ENCODE measurements at regions not wholly inside any gene's neighbourhood (a gene's known extent, or its start where the extent isn't known, plus 50 kb on each side); places are given as distances from the start of the nearest gene placed in this dataset.

DNA sequence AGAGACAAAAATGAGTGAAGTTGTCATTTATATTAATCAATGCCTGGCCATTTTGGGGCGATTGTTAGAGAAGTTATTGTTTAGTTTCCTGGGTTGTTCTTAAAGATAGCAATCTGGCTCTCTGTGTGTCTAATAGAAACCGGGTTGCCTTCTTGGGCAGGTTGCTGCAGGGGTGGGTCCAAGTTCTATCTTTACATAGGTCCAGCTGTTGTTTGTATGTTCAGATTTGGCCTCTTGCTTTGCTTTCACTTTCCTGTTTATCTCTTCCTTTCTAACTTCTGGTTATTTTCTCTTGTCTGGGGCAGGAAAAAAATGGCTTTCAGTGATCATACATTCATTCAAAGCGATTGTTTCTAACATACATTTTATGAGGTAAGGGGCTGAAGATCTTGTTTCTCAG is 128.4 kb upstream of the NOX3 start:
- Mint-ChIP-seq H3K9me3 (ENCODE audit: low read depth) (peaks cover 8% of the 10 kb centered on the region), H3K27me3 (ENCODE audit: low read depth) (peaks cover 7% of the 10 kb centered on the region), H3K4me1 (ENCODE audit: low read depth) (no peaks in the 10 kb centered on the region), H3K36me3 (ENCODE audit: low read depth) (no peaks in the 10 kb centered on the region), H3K27ac (ENCODE audit: unreplicated experiment) (no peak overlapping the region), H3K4me3 (ENCODE audit: unreplicated experiment) (no peak overlapping the region)
- DNase-seq (ENCODE audit: low spot score): no peak
- TF ChIP-seq, protein P1, sequence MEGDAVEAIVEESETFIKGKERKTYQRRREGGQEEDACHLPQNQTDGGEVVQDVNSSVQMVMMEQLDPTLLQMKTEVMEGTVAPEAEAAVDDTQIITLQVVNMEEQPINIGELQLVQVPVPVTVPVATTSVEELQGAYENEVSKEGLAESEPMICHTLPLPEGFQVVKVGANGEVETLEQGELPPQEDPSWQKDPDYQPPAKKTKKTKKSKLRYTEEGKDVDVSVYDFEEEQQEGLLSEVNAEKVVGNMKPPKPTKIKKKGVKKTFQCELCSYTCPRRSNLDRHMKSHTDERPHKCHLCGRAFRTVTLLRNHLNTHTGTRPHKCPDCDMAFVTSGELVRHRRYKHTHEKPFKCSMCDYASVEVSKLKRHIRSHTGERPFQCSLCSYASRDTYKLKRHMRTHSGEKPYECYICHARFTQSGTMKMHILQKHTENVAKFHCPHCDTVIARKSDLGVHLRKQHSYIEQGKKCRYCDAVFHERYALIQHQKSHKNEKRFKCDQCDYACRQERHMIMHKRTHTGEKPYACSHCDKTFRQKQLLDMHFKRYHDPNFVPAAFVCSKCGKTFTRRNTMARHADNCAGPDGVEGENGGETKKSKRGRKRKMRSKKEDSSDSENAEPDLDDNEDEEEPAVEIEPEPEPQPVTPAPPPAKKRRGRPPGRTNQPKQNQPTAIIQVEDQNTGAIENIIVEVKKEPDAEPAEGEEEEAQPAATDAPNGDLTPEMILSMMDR (IDR thresholded peaks at IDR 0.05): no peak

DNA sequence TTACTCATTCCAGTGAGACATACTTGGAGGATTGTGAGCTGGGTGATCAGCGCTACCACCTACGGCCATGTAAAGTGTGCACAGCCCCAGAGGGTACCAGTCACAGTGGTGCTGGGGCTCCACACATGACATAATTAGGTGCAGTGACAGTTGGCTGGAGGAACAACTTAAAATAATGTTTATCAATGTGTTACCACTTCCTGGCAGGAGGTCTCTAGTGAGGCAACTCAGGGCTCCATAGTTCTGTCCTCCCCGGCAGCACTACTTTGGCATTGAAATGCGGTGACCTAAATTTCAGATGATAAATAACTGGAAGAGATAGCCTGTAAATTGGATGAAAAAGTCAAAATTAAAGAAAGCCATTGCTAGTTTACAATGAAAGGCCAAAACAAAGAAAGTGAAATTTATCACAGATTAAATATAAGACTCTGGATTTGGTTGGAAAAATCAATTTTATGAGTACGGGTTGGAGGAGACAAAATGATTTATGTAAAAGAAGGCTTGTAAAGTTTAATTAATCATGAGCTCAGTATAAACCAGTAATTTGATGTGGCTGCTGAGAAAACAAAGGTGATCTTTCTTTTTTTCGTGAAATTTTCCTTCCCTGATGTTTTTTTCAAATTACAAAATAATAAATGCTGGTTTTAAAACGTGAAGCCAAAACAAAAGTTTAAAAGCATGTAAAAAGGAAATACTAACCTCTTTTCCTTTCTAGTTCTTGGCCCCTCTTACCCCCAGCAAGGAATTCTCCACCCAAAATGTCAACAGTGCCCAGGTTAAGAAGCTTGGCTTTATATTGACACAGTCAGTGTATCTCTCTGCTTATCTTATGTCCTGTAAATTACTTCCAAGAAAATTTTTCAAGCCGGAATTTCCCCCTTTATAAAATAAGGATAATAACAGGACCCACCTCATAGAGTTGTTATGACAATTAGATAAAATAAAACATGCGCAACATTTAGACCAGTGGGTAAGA is 126.7 kb upstream of the NOX3 start:
- Mint-ChIP-seq H3K9me3 (ENCODE audit: low read depth) (no peaks in the 10 kb centered on the region), H3K4me1 (ENCODE audit: low read depth) (no peaks in the 10 kb centered on the region), H3K27me3 (ENCODE audit: low read depth) (peaks cover 6% of the 10 kb centered on the region), H3K27ac (ENCODE audit: unreplicated experiment) (no peak overlapping the region), H3K4me3 (ENCODE audit: unreplicated experiment) (no peak overlapping the region), H3K36me3 (ENCODE audit: low read depth) (no peaks in the 10 kb centered on the region)
- TF ChIP-seq, protein P1 (IDR thresholded peaks at IDR 0.05): no peak
- no peak for DNase-seq (ENCODE audit: low spot score)

DNA sequence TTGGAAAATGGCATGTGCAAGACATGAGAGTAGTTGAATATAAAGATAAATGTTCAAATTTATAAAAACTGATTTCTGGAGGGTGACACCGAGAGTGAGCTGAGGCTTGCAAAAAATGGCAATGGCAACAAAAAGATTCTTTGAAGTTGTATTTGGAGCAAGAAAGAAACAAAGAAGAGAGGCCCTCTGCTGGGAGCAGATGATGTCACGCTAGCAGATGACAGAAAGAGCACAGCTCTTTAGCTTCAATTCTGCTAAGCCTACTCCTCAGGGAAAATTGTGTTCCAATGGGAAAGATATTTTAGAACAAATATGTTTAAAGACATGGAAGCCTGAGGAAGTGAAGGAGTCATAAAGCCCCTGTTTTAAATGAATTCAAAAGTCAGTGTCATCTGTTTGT is 125.3 kb upstream of the NOX3 start:
- Mint-ChIP-seq H3K4me3 (ENCODE audit: unreplicated experiment) (no peak overlapping the region), H3K27ac (ENCODE audit: unreplicated experiment) (no peak overlapping the region), H3K4me1 (ENCODE audit: low read depth) (no peaks in the 10 kb centered on the region), H3K9me3 (ENCODE audit: low read depth) (no peaks in the 10 kb centered on the region), H3K36me3 (ENCODE audit: low read depth) (no peaks in the 10 kb centered on the region), H3K27me3 (ENCODE audit: low read depth) (peaks cover 1% of the 10 kb centered on the region)
- TF ChIP-seq, protein P1 (IDR thresholded peaks at IDR 0.05): peak; percentile 22
- no peak for DNase-seq (ENCODE audit: low spot score)

DNA sequence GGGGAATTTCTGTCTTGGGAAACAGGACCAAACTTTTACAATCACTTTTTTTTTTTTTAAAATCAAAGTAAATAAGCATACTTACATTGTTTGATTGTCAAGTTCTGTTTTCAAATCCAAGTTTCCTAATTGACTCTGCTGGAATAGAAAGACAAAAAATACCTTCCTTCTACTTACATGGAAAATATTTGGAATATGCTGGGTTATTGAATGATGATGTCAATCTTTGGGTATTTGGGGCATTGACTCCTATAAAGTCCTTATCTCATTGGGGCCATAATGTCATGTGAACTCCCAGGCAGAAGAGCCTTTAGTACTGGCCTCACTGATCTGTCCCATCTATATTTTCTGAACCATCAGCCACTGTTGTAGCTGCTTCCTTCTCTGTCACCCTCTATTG is 122.6 kb upstream of the NOX3 start:
- H3K27ac Mint-ChIP-seq (ENCODE audit: unreplicated experiment): no peak overlapping the region
- no peak for DNase-seq (ENCODE audit: low spot score)
- no peak overlapping the region for H3K4me3 Mint-ChIP-seq (ENCODE audit: unreplicated experiment)
- peaks cover 18% of the 10 kb centered on the region for H3K27me3 Mint-ChIP-seq (ENCODE audit: low read depth)
- TF ChIP-seq, protein P1 (IDR thresholded peaks at IDR 0.05): no peak
- no peaks in the 10 kb centered on the region for H3K9me3 Mint-ChIP-seq (ENCODE audit: low read depth)
- no peaks in the 10 kb centered on the region for H3K4me1 Mint-ChIP-seq (ENCODE audit: low read depth)
- H3K36me3 Mint-ChIP-seq (ENCODE audit: low read depth): no peaks in the 10 kb centered on the region

DNA sequence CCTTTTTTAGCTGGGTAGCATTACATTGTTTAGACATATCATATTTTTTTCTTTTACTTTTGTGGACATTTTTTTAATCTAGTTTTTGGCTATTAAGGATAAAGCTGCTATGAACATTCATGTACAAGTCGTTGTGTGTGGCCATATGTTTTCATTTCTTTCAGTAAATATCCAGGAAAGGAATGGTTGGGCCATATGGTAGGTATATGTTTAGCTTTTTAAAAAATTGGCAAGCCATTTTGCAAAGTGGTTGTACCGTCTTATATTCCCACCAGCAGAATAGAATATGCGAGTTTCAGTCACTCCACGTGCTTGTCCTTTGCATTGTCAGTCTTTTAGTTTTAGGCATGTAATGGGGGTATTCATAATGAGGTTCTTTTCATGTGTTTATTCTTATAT is 106.3 kb upstream of the NOX3 start:
- Mint-ChIP-seq H3K36me3 (ENCODE audit: low read depth) (no peaks in the 10 kb centered on the region), H3K27me3 (ENCODE audit: low read depth) (peaks cover 10% of the 10 kb centered on the region)
- DNase-seq (ENCODE audit: low spot score): no peak

More for the DNA sequence above, 106.3 kb upstream of the NOX3 start:
- Mint-ChIP-seq H3K4me3 (ENCODE audit: unreplicated experiment) (no peak overlapping the region), H3K27ac (ENCODE audit: unreplicated experiment) (no peak overlapping the region), H3K9me3 (ENCODE audit: low read depth) (no peaks in the 10 kb centered on the region), H3K4me1 (ENCODE audit: low read depth) (no peaks in the 10 kb centered on the region)
- TF ChIP-seq, protein P1 (IDR thresholded peaks at IDR 0.05): no peak
